GM19468 (cell line): ENCODE measurements at regions not wholly inside any gene's neighbourhood (a gene's known extent, or its start where the extent isn't known, plus 50 kb on each side); places are given as distances from the start of the nearest gene placed in this dataset.
A peak's percentile ranks its signal among the peaks of the same experiment; 100 is the strongest.

Source experiments
- ATAC-seq: cut with Tn5 transposase; IDR thresholded peaks from one replicate; pipeline ENCODE4 v1.9.1; 2021; ENCODE audit warnings: mild to moderate bottlenecking, moderate library complexity, moderate number of reproducible peaks; ENCODE audit not compliant: unreplicated experiment; ENCODE audit errors: extremely low read depth

GRCh38 chr2:181145645-181146044, 165.2 kb downstream of the UBE2E3 start:
- ATAC-seq = no peak

- no peak for ATAC-seq
Measured at GRCh38 chr2:181146171-181146570, 165.8 kb downstream of the UBE2E3 start.

DNA sequence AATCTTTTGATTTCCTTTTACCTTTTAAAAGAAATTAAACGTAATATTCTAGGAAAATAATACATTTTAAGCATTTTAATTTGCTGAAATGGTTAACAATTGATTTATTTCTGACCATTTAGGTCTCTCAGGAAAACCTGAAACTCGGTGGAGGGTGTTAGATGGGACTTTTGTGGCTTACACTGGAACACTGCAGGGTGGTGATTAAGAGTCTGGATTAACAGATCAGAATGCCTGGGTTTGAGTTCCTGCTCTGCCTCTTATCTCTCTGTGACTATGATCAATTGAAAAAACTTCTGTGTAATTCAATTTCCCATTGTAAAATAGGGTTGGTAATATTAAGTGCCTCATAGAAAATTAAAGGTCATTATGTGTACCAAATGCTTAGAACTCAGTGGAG, 168.7 kb downstream of the UBE2E3 start:
- ATAC-seq = no peak

DNA sequence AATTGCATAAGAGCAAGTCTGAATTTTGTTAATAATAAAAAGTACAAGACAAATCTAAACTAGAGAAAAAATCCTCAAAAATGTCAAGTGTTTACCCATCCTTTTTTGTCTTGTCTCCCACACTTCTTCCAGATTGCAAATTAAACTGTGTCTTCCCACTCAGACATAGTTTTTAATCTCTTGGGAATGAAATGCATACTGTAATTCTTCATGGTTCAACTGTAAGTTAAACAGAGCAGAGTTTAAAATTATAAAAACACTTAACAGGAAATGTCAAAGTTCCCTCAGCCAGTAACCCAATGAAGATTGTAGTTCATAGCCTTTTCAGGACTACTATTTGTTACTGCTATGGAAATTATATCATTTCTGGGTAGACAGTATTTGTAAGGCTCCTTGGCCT, 171.8 kb downstream of the UBE2E3 start:
- ATAC-seq = no peak

DNA sequence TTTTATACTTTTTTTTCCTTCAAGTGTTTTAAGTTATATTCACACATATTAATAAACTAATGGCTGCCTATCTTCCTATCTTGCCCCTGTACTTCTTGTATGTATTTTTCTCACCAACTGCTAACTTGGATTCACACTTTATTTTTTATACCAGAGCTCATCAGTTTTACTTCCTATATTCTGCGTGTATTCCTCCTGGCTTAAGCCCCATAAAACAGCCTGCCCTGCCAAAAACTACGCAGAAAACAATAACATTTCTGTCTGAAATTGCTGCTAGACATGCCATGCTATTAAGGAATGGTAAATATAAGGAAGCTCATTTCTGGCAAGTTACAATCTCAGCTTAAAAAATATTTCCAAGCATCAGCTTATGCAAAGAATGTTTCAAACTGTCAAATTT, 172.3 kb downstream of the UBE2E3 start:
- ATAC-seq = no peak

GRCh38 chr2:181153886-181154285, 173.5 kb downstream of the UBE2E3 start:
- no peak for ATAC-seq

- ATAC-seq = no peak
Measured at GRCh38 chr2:181157326-181157725, 176.9 kb downstream of the UBE2E3 start.

- ATAC-seq = no peak
Measured at GRCh38 chr2:181158427-181158826, 178.0 kb downstream of the UBE2E3 start.

DNA sequence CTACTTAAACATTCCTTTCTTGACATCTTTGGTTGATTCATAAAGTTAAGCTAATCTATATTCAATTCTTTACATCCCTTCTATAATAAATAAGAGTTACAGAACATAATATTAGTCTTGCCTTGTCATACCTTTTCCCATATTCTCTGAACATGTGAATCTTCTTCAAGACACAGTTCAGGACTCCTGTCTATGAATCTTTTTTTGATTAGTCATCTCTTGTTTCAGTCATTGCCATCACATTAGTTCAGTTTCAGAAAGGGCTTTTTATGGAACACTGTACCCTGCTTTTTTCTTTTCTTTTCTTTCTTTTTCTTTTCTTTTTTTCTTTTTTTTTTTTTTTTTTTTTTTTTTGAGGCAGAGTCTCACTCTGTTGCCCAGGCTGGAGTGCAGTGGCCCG, 181.2 kb downstream of the UBE2E3 start:
- no peak for ATAC-seq

- no peak for ATAC-seq
Measured at GRCh38 chr2:181163139-181163538, 182.7 kb downstream of the UBE2E3 start.

DNA sequence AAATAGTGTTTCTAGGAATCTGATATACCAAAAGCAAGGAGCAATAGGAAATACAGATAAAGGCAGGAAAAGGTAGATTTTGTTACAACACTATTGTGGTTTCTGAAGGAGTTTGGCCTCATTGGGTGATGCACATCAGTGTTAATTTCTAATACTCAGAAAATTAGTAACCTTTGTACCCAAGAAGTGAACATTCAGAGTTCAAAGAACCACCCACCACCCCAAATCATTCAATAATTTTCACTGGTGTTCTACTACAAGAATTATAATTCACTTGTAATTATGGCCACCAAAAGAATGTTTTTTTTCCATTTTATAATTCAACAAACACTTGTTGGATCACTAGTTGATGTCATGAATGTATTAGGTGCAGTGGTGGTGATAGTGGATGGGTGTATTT, 183.3 kb downstream of the UBE2E3 start:
- ATAC-seq = no peak

DNA sequence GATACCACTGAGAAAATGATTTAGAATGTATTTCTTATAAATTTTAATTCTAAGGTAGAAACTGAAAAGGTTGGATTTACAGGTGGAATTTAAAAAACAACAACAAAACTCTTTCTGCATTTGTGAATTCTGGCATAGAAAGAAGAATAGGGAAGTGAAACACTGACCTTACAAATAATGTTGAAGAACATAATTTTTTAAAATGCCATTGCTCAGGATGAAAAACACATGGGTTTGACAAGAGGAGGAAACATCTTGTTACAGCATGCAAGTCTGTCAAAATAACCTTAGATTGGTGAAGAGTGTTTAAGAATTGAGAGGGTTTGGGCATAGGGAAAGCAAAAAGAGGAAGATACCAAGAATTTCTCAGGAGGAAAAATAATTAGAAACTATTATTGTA, 184.3 kb downstream of the UBE2E3 start:
- no peak for ATAC-seq

GRCh38 chr2:181165199-181165868, 184.9 kb downstream of the UBE2E3 start:
- peak; percentile 63 for ATAC-seq

DNA sequence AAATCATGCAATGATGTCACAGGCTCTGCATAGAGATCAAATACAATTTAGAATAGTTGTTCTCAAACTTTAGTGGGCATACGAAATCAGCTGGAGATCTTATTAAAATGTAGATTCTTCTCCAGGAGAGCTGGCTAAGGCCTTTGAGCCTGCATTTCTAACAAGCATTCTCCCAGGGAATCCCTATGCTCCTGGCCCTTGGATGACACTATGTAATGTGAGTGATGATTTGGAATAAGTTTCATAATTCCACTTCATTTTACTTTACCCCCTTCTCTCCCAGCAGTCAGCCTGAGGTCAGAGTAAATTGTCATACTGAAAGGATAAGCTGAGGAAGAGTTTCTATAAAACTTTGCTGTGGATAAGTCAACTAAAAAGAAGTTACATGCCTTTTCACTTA, 189.1 kb downstream of the UBE2E3 start:
- ATAC-seq = no peak

DNA sequence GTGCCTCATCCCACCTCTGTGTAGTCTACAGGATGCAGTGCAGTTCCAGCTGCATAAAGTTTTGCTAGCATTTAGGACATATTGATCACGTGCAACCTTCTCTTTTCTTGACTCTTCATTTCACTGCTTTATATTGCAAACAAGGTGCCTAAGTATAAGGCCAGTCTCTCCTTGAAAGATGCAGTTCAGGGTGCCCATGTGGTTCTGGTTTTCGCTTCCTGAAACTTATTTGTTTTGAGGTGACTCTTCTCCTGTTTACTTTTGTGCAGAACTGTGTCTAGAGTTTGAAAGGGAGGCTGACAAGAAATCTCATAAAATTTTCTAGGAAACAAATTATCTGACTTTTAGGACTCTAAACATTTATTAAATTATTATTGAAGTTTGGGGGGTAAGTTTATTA, 189.9 kb downstream of the UBE2E3 start:
- no peak for ATAC-seq

DNA sequence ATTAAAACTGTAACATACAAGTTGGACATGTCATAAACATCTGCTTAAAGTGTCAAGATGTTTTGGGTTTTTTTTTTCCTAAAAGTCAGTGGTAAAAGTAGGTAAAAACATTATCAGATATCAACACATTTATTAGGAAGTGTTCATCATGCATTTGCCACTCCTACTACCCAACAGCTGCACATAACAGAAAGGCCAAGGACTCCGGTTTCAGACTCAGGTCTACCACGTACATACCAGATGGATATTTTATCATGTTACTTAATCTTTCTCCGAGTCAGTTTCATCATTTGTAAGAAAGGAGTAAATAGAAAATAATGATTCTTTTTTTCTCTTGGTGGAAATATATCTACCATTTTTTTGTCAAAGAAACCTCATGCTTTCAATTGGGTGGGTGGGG, 192.3 kb downstream of the UBE2E3 start:
- no peak for ATAC-seq

DNA sequence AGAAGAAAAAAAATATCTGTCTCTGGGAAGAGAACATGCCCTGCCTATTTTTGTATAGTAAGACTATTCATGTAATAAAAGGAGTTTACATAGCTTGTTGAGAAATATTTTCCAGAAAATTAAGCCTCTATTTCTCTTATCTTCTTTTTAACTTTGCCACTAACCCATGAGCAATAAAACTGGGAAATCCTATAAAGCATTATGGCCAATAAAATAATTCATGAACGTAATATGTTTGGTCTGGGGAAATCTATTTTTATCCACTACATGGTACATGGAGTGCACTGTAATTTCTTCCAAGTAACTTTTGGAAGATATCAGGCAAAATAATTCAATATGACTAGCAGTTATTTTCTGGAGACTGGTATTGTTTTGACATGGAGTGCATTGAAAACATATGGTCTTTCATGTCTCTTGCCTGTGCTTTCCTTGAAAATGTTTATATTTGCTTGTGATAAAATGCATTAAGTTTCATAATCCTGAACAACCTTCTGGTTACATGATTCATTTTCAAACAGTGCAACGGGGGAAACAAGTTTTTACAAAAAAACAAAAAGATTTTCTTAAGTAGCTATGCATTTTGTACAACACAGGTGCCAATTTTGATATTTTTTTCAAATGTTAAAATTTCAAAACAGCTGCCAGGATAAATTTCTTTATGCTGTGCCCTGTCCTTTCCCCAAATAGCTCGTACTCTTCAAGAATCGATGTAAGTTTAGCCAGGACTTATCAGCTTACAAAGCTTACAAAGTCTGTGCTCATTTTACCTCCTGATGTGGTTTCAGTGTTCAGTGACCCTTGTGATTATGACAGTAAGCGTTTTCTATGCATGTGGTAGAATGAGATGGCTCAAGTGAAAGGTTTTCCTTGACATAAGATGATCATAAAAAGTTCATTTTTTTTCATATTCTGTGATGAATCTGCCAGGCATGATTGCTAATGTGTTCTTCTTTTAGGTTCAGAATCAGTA, 194.5 kb downstream of the UBE2E3 start:
- ATAC-seq = no peak

- no peak for ATAC-seq
Measured at GRCh38 chr2:181176540-181176939, 196.1 kb downstream of the UBE2E3 start.

DNA sequence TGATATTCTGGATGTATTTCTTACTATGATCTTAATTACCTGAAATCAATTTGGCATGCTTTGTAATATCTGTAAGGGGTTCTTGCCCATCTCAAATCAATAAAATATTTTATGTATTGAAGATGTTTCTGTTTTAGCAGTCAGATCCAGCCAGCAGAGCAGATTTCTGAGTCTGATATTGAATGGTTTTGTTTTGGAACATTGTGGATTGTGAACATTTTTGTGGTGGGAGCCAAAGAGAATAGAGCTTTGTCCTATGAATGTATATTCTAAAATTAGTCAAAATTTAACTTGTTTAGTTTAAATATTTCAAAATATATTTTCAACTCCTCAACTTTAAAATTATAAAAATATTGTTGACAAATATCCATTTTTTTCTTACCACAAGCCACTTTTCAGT, 197.0 kb downstream of the UBE2E3 start:
- ATAC-seq = no peak

GRCh38 chr2:181178130-181178529, 197.7 kb downstream of the UBE2E3 start:
- ATAC-seq = no peak

GRCh38 chr2:181178823-181179412, 198.5 kb downstream of the UBE2E3 start:
- no peak for ATAC-seq
